ENCODE measurements at regions not wholly inside any gene's neighbourhood (a gene's known extent, or its start where the extent isn't known, plus 50 kb on each side); places are given as distances from the start of the nearest gene placed in this dataset.

- Histone ChIP-seq H2AFZ (ENCODE audit: low read length) (no peak overlapping the region), H3K36me3 (ENCODE audit: insufficient read depth, low read length) (no peaks in the 10 kb centered on the region), H3K4me1 (ENCODE audit: insufficient read depth, low read length, severe bottlenecking) (no peaks in the 10 kb centered on the region), H3F3A (ENCODE audit: insufficient read depth, low read length) (no peaks in the 10 kb centered on the region), H3K9me3 (ENCODE audit: low read length) (no peaks in the 10 kb centered on the region), H3K27ac (ENCODE audit: low read depth, low read length, poor library complexity, severe bottlenecking) (no peak overlapping the region), H3K79me2 (ENCODE audit: insufficient read depth, low read length) (no peaks in the 10 kb centered on the region), H3K4me3 (ENCODE audit: low read depth, low read length, poor library complexity, severe bottlenecking) (no peak overlapping the region), H3K27me3 (ENCODE audit: insufficient read depth, low read length) (no peaks in the 10 kb centered on the region), H3K9me2 (ENCODE audit: low read depth, low read length) (no peaks in the 10 kb centered on the region), H3K4me2 (ENCODE audit: low read length) (no peak overlapping the region), H3K9ac (ENCODE audit: low read length) (no peak overlapping the region), H4K20me1 (ENCODE audit: insufficient read depth, low read length) (no peaks in the 10 kb centered on the region)
- no peak for TF ChIP-seq EZH2 (IDR thresholded peaks at IDR 0.05; ENCODE audit: borderline replicate concordance, low read length)
- TF ChIP-seq, protein P1, sequence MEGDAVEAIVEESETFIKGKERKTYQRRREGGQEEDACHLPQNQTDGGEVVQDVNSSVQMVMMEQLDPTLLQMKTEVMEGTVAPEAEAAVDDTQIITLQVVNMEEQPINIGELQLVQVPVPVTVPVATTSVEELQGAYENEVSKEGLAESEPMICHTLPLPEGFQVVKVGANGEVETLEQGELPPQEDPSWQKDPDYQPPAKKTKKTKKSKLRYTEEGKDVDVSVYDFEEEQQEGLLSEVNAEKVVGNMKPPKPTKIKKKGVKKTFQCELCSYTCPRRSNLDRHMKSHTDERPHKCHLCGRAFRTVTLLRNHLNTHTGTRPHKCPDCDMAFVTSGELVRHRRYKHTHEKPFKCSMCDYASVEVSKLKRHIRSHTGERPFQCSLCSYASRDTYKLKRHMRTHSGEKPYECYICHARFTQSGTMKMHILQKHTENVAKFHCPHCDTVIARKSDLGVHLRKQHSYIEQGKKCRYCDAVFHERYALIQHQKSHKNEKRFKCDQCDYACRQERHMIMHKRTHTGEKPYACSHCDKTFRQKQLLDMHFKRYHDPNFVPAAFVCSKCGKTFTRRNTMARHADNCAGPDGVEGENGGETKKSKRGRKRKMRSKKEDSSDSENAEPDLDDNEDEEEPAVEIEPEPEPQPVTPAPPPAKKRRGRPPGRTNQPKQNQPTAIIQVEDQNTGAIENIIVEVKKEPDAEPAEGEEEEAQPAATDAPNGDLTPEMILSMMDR (IDR thresholded peaks at IDR 0.05; ENCODE audit: low read length): no peak
Observed at GRCh38 chr5:96584712-96585111, 77.5 kb upstream of the CAST start.

GRCh38 chr5:96588539-96588938 is 73.6 kb upstream of the CAST start:
- Histone ChIP-seq H4K20me1 (ENCODE audit: insufficient read depth, low read length) (no peaks in the 10 kb centered on the region), H3K27me3 (ENCODE audit: insufficient read depth, low read length) (no peaks in the 10 kb centered on the region), H3F3A (ENCODE audit: insufficient read depth, low read length) (no peaks in the 10 kb centered on the region), H3K9me2 (ENCODE audit: low read depth, low read length) (no peaks in the 10 kb centered on the region), H3K9me3 (ENCODE audit: low read length) (no peaks in the 10 kb centered on the region), H3K4me2 (ENCODE audit: low read length) (no peak overlapping the region), H3K4me3 (ENCODE audit: low read depth, low read length, poor library complexity, severe bottlenecking) (no peak overlapping the region), H3K36me3 (ENCODE audit: insufficient read depth, low read length) (no peaks in the 10 kb centered on the region), H3K9ac (ENCODE audit: low read length) (no peak overlapping the region), H3K79me2 (ENCODE audit: insufficient read depth, low read length) (no peaks in the 10 kb centered on the region), H3K4me1 (ENCODE audit: insufficient read depth, low read length, severe bottlenecking) (no peaks in the 10 kb centered on the region), H3K27ac (ENCODE audit: low read depth, low read length, poor library complexity, severe bottlenecking) (no peak overlapping the region), H2AFZ (ENCODE audit: low read length) (no peak overlapping the region)
- TF ChIP-seq EZH2 (IDR thresholded peaks at IDR 0.05; ENCODE audit: borderline replicate concordance, low read length): no peak
- TF ChIP-seq, protein P1 (IDR thresholded peaks at IDR 0.05; ENCODE audit: low read length): no peak

GRCh38 chr5:96590796-96591195 is 71.4 kb upstream of the CAST start:
- Histone ChIP-seq H3K79me2 (ENCODE audit: insufficient read depth, low read length) (no peaks in the 10 kb centered on the region), H3K27ac (ENCODE audit: low read depth, low read length, poor library complexity, severe bottlenecking) (no peak overlapping the region), H3K9ac (ENCODE audit: low read length) (no peak overlapping the region), H3K4me1 (ENCODE audit: insufficient read depth, low read length, severe bottlenecking) (no peaks in the 10 kb centered on the region), H3K9me3 (ENCODE audit: low read length) (no peaks in the 10 kb centered on the region), H2AFZ (ENCODE audit: low read length) (no peak overlapping the region), H3K27me3 (ENCODE audit: insufficient read depth, low read length) (no peaks in the 10 kb centered on the region), H3K4me3 (ENCODE audit: low read depth, low read length, poor library complexity, severe bottlenecking) (no peak overlapping the region), H3K36me3 (ENCODE audit: insufficient read depth, low read length) (no peaks in the 10 kb centered on the region), H3K9me2 (ENCODE audit: low read depth, low read length) (no peaks in the 10 kb centered on the region), H4K20me1 (ENCODE audit: insufficient read depth, low read length) (no peaks in the 10 kb centered on the region), H3K4me2 (ENCODE audit: low read length) (no peak overlapping the region), H3F3A (ENCODE audit: insufficient read depth, low read length) (no peaks in the 10 kb centered on the region)
- TF ChIP-seq EZH2 (IDR thresholded peaks at IDR 0.05; ENCODE audit: borderline replicate concordance, low read length): no peak
- TF ChIP-seq, protein P1 (IDR thresholded peaks at IDR 0.05; ENCODE audit: low read length): no peak

All from OCI-LY1 (cell line).